HG03432 (cell line): ENCODE measurements at regions not wholly inside any gene's neighbourhood (a gene's known extent, or its start where the extent isn't known, plus 50 kb on each side); places are given as distances from the start of the nearest gene placed in this dataset.
A peak's percentile ranks its signal among the peaks of the same experiment; 100 is the strongest.
"Not testable (repeated sequence)": the region's sequence is repeated elsewhere in the genome, so short reads cannot be mapped to it uniquely, and the experiment has no call there.

ENCODE experiments used
- ATAC-seq: cut with Tn5 transposase; IDR thresholded peaks from one replicate; pipeline ENCODE4 v1.9.1; 2021; ENCODE audit warnings: mild to moderate bottlenecking, moderate library complexity; ENCODE audit not compliant: unreplicated experiment

GRCh38 chr7:156547884-156548561, 92.6 kb upstream of the RNF32 start:
- peak; percentile 48 for ATAC-seq

DNA sequence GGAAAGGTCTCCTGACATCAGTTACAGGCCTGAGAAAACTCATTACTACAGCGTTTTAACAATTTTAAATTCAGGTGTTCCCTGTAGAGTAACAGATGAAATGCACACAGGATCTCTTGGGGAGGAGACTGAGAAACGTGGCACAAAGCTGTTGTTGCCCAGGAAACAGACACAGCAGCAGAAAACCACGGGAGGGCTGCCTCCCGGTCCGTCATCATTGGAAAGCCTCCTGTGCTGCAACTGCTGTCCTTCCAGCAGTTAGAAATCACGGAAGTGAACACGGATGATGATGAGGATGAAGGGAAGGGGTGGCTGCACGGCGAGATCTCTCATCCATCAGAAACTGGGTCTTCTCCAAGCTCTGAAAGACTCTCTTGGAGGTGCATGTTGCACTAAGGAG, 94.6 kb upstream of the RNF32 start:
- ATAC-seq = no peak

DNA sequence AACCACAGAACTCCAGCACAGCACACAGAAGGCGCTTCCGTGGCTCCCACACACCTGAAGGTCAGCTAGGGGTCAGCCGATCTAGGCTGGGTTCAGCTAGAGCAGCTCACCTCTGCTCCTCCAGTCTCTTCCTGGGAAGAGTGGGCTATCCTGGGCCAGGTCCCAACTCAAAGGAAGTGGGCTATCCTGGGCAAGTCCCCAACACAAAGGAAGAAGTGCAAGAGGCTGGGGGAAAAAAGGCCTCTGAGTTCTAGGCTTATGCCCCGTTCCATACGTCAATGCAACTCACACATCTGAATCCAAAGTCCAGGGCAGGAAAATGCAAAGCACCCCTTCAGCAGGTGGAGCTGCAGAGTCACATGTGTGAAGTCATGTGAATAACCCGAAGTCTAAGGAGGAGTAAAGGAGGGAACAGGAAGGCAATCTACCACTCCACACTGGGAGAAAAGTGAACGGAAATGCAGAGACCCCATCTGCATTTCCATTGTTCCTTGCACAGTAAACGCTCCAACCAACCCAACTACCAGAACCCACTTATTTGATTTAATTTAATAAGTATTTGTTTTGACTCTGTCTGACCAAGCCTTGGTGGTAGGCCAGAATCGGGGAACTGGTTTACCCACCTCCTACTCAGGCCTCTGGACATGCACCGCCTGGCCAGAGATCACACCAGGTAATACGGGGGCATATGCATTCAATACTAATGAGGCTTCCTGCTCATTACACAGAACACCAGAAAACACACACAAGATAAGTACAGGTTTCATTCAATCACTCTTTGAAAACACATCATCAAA, 95.5 kb upstream of the RNF32 start:
- ATAC-seq = no peak

- no peak for ATAC-seq
These were observed 96.6 kb upstream of the RNF32 start for GRCh38 chr7:156543699-156544598.

- no peak for ATAC-seq
These were observed 99.9 kb upstream of the RNF32 start for GRCh38 chr7:156540619-156541165.

- ATAC-seq = no peak
These were observed 100.6 kb upstream of the RNF32 start for GRCh38 chr7:156539999-156540398.

DNA sequence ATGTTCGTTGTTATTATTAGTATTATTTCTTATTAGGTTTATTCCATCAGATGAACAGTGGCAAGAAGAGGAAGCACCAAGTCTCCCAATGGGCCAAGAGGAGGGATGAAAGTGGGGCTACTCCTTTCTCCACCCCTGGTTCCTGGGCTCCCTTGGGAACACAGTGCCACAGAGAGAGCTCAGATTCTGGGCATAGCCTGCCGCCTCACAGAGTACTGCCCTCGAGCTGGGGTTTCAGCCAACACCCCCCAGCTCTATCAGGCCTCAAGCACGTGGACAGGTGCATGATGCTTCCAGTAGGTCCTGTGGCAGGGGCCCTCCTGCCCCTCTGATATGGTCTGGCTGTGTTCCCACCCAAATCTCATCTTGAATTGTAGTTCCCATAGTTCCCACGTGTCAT, 103.6 kb upstream of the RNF32 start:
- no peak for ATAC-seq

- no peak for ATAC-seq
These were observed 105.6 kb upstream of the RNF32 start for GRCh38 chr7:156534925-156535324.

DNA sequence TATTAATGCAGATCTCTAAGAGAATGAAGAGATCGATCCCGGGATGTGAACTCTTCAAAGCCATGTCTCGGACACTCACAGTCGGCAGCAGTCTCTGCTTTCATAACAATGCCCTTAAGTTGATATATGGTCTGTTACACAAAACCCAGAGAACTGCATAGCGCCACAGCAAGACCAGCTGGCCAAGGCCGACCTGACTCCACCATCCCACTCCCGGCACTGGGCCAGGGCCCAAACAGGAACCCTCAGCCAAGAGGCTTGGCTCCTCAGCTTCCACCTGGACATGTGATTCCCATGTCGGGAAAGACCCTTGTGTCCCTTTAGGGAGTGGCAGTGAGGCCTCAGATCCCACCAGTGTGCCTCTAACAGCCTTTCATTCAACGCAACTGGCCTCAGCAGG, 106.6 kb upstream of the RNF32 start:
- ATAC-seq = no peak

DNA sequence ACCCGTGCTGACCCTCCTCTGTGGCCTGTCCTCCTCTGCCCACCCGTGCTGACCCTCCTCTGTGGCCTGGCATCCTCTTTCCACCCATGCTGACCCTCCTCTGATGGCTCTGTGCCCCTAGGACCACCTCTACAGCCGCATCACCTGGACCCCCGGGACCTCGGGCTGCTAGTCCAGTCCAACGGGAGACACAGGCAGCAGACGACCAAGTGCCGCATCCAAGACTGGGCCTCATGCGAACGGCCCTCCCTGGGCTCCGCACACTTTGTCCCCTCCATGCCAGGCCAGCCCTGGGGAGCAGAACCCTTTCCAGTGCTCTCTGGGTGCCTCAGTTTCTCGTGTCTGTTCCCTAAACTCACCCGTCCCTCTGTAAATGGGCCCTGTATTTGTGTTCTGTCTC, 107.2 kb upstream of the RNF32 start:
- ATAC-seq = no peak

DNA sequence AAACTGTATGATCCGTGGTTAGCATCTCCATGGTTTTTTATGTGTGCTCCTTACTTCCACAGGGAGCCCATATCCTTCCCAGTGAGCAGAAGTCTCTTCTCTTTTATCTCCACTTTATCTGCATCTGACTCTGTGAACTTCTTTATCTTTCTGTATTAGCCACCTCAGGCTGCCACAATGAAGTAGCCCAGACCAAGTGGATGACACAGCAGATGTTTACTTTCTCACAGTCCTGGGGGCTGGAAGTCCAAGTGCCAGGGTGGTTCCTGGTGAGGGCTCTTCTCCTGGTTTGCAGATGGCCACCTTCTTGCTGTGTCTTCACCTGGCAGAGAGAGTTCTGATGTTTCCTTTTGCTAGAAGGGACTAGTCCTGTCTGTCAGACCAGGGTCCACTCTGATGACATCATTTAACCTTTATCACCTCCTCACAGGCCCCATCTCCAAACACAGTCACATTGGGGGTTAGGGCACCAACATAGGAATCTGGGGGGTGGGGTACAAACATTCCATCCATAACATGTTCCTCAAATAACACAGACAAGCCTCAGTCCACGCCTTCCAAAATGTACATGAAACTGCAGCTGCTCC, 108.5 kb upstream of the RNF32 start:
- ATAC-seq = no peak

DNA sequence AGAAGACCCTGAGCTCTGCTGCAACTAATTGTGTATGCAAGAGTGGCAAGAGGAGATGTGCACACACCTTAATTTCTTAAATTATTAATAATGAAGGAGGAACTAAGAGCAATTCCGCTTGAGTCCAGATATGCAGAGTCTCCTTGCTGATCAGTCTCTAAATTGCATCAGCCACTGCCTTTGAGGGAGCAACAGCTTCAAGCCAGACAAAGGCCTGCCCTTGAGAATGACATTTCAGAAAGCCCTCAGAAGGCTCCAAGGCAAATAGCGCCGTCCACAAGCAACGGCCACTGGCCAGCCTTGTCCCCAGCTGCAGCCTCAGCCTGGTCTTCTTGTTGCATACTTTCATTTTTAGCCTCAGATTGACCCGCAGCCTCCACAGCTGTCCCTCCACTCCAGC, 110.6 kb upstream of the RNF32 start:
- no peak for ATAC-seq

DNA sequence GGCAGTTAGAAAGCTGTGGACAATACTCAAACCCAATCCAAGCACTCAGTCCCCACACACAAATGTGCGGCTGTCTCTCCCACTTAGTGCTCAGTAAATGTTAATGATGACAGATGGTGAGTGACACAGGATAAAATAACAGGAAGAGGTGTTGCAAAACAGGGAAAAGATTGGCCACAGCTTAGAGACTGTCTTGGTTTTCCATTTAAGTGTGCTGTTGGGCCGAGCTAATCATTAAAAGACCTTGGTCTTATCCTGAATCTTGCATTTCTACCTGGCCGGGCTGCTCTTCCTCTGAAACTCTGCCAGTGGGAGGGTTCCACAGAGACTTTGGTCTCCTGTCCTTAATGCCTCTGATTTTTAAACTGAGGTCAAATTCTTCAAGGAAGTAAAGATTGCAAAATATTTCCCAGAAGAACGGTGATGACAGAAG, 113.1 kb upstream of the RNF32 start:
- ATAC-seq = no peak

- ATAC-seq = no peak
These were observed 115.6 kb upstream of the RNF32 start for GRCh38 chr7:156524818-156525597.

DNA sequence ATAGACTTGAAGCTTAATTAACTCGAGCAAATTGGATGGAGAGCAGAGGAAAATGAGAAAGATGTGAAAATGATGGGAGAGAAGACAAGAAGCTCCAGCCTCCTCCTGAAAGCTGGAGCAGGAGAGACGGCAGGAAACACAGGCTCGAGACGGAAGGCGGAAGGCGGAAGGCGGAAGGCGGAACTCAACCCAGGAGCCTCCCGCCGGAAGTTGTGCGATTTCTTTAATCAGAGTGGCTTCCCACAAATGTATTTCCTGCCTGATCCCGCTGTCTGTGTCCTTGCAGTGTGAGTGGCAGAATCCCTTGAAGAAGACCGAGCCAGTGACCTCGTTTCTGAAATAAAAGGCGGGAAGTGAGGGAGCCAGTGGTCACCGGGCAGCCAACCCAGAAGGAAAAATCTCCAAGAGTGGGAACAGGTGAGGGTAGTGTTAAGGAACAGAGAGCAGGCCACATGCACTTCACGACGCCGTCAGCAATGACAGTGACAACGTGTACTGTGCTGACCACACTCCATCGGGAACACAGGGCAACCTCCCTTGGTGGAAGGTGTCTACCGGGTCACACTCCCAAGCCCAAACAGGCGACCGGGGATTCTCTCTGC, 117.0 kb upstream of the RNF32 start:
- no peak for ATAC-seq

DNA sequence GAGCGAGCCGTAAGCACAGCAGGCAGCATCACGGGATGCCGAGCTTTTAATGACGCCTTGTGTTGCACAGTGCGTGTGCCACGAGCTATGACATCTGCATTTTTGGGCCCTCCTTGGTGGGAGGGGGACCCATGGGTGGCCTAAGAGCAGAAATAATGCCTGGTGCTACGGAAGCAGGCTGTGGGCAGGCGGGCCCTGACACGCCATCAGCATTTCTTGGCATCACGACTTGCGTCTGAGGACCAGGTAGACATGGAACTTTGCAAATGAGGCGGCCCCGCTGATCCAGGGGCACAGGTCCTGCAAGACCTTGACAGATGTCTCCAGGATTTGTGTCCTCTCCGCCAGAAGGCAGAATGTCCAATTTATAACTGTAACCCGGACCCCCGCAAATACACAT, 117.8 kb upstream of the RNF32 start:
- ATAC-seq = no peak

GRCh38 chr7:156519070-156519469, 121.5 kb upstream of the RNF32 start:
- ATAC-seq = no peak

DNA sequence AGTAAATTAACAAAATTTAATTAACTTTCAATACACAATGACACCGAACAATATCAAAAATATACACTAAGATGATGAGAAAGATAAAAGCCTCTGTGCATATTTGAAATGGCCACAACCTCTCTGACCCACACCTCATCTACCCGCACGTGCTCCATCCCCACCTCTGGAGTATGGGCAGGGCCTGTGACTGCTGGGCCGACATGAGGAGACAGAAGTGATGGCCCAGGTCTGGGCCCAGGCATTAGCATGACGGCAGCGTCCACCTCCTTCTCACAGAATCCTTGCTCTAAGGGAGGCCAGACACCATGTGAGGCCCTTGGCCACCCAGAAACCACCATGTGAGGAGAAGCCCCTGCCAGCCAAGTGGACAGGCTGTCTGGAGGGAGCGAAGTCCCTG, 122.1 kb upstream of the RNF32 start:
- ATAC-seq = no peak

DNA sequence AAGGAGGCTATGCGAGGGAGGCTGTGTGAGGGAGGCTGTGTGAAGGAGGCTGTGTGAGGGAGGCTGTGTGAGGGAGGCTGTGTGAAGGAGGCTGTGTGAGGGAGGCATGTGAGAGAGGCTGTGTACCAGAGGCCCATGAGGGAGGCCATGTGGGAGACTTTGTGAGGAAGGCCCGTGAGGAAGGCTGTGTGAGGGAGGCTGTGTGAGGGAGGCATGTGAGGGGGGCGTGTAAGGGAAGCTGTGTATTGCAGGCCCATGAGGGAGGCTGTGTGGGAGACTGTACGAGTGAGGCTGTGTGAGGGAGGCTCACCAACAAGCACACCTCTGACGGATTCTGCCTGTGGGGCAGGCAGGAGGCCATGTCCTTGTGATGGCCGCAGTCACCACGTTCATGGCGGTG, 122.7 kb upstream of the RNF32 start:
- ATAC-seq = not testable (repeated sequence)
